ENCODE measurements at regions not wholly inside any gene's neighbourhood (a gene's known extent, or its start where the extent isn't known, plus 50 kb on each side); places are given as distances from the start of the nearest gene placed in this dataset.
"Not testable (repeated sequence)": the region's sequence is repeated elsewhere in the genome, so short reads cannot be mapped to it uniquely, and the experiment has no call there.

GRCh38 chr1:60657926-60658325 is 424.4 kb upstream of the NFIA start:
- Histone ChIP-seq H3K27ac (replicated peaks; ENCODE audit: low read length) (no peak overlapping the region), H3K9me3 (replicated peaks in 1 of 2; ENCODE audit: control insufficient read depth in 2 of 2, insufficient read depth in 1 of 2, low read depth in 1 of 2, low read length in 2 of 2) (peaks cover 0 to under 1% of the 10 kb centered on the region in 2 donors), H3K36me3 (replicated peaks in 1 of 2; ENCODE audit: control insufficient read depth in 2 of 2, insufficient read depth in 2 of 2, low read length in 2 of 2) (no peaks in the 10 kb centered on the region), H3K4ac (ENCODE audit: low read length) (no peak overlapping the region), H4K8ac (ENCODE audit: low read depth, low read length) (no peak overlapping the region), H2BK12ac (ENCODE audit: low read length) (no peak overlapping the region), H3K23ac (ENCODE audit: low read depth, low read length, poor library complexity) (no peak overlapping the region), H3K14ac (ENCODE audit: low read length) (no peak overlapping the region), H3K18ac (ENCODE audit: low read length) (no peak overlapping the region), H4K91ac (ENCODE audit: low read depth, low read length, poor library complexity) (no peak overlapping the region), H3K4me1 (ENCODE audit: control insufficient read depth in 2 of 2, insufficient read depth in 1 of 2, low read depth in 1 of 2, low read length in 2 of 2) (peaks cover 0 to 6% of the 10 kb centered on the region in 2 donors), H3K4me2 (ENCODE audit: insufficient read depth, low read length, poor library complexity, severe bottlenecking) (no peak overlapping the region), H3K9ac (ENCODE audit: low read depth, low read length, poor library complexity) (no peak overlapping the region), H3K79me1 (ENCODE audit: low read depth, low read length) (no peaks in the 10 kb centered on the region), H2BK120ac (ENCODE audit: low read depth, low read length) (no peak overlapping the region), H2BK5ac (ENCODE audit: low read length) (no peak overlapping the region), H3K27me3 (ENCODE audit: control insufficient read depth in 3 of 3, insufficient read depth in 3 of 3, low read depth in 1 of 3, low read length in 3 of 3) (no peaks in the 10 kb centered on the region), H3K4me3 (ENCODE audit: low read length in 2 of 2) (no peak overlapping the region), H2BK15ac (ENCODE audit: low read length) (no peak overlapping the region), H2AFZ (ENCODE audit: low read length) (no peak overlapping the region), H2AK5ac (ENCODE audit: low read depth, low read length) (no peak overlapping the region)
- DNase-seq (ENCODE audit: low spot score) = no peak
- no CpG with 5 or more reads among the region's 4 CpGs for WGBS, 2 donors (ENCODE audit: extremely low coverage in 2 of 2, insufficient read length in 2 of 2, insufficient replicate concordance in 1 of 2)

- no peaks in the 10 kb centered on the region for H3K36me3 ChIP-seq (replicated peaks in 1 of 2; ENCODE audit: control insufficient read depth in 2 of 2, insufficient read depth in 2 of 2, low read length in 2 of 2)
- H3K4me1 ChIP-seq (ENCODE audit: control insufficient read depth in 2 of 2, insufficient read depth in 1 of 2, low read depth in 1 of 2, low read length in 2 of 2) = peaks cover 0 to 6% of the 10 kb centered on the region in 2 donors
- H3K27me3 ChIP-seq (ENCODE audit: control insufficient read depth in 3 of 3, insufficient read depth in 3 of 3, low read depth in 1 of 3, low read length in 3 of 3) = no peaks in the 10 kb centered on the region
- H3K9ac ChIP-seq (ENCODE audit: low read depth, low read length, poor library complexity) = no peak overlapping the region
- no peak for DNase-seq (ENCODE audit: low spot score)
- H2BK15ac ChIP-seq (ENCODE audit: low read length) = no peak overlapping the region
- H3K4me2 ChIP-seq (ENCODE audit: insufficient read depth, low read length, poor library complexity, severe bottlenecking) = no peak overlapping the region
- H3K27ac ChIP-seq (replicated peaks; ENCODE audit: low read length) = no peak overlapping the region
- no peak overlapping the region for H3K4me3 ChIP-seq (ENCODE audit: low read length in 2 of 2)
- WGBS, 2 donors (ENCODE audit: extremely low coverage in 2 of 2, insufficient read length in 2 of 2, insufficient replicate concordance in 1 of 2) = no CpG with 5 or more reads among the region's 2 CpGs
- no peaks in the 10 kb centered on the region for H3K79me1 ChIP-seq (ENCODE audit: low read depth, low read length)
- H4K91ac ChIP-seq (ENCODE audit: low read depth, low read length, poor library complexity) = no peak overlapping the region
- no peak overlapping the region for H3K18ac ChIP-seq (ENCODE audit: low read length)
- no peak overlapping the region for H3K4ac ChIP-seq (ENCODE audit: low read length)
- H2BK12ac ChIP-seq (ENCODE audit: low read length) = no peak overlapping the region
- H2BK120ac ChIP-seq (ENCODE audit: low read depth, low read length) = no peak overlapping the region
- H2AFZ ChIP-seq (ENCODE audit: low read length) = no peak overlapping the region
- H4K8ac ChIP-seq (ENCODE audit: low read depth, low read length) = no peak overlapping the region
- no peak overlapping the region for H2BK5ac ChIP-seq (ENCODE audit: low read length)
- no peak overlapping the region for H3K23ac ChIP-seq (ENCODE audit: low read depth, low read length, poor library complexity)
- no peak overlapping the region for H2AK5ac ChIP-seq (ENCODE audit: low read depth, low read length)
- no peaks in the 10 kb centered on the region for H3K9me3 ChIP-seq (replicated peaks in 1 of 2; ENCODE audit: control insufficient read depth in 2 of 2, insufficient read depth in 1 of 2, low read depth in 1 of 2, low read length in 2 of 2)
- no peak overlapping the region for H3K14ac ChIP-seq (ENCODE audit: low read length)
These were observed 426.5 kb upstream of the NFIA start for GRCh38 chr1:60655679-60656355.

- H3K4me1 ChIP-seq (ENCODE audit: control insufficient read depth in 2 of 2, insufficient read depth in 1 of 2, low read depth in 1 of 2, low read length in 2 of 2); H3K36me3 ChIP-seq (replicated peaks in 1 of 2; ENCODE audit: control insufficient read depth in 2 of 2, insufficient read depth in 2 of 2, low read length in 2 of 2); H2AK5ac ChIP-seq (ENCODE audit: low read depth, low read length); H3K27me3 ChIP-seq (ENCODE audit: control insufficient read depth in 3 of 3, insufficient read depth in 3 of 3, low read depth in 1 of 3, low read length in 3 of 3); DNase-seq (ENCODE audit: low spot score); H2BK15ac ChIP-seq (ENCODE audit: low read length); H3K4me3 ChIP-seq (ENCODE audit: low read length in 2 of 2); H3K79me1 ChIP-seq (ENCODE audit: low read depth, low read length); H3K27ac ChIP-seq (replicated peaks; ENCODE audit: low read length); H2BK5ac ChIP-seq (ENCODE audit: low read length); H3K14ac ChIP-seq (ENCODE audit: low read length); H2BK120ac ChIP-seq (ENCODE audit: low read depth, low read length); H2BK12ac ChIP-seq (ENCODE audit: low read length); H4K8ac ChIP-seq (ENCODE audit: low read depth, low read length); H3K9me3 ChIP-seq (replicated peaks in 1 of 2; ENCODE audit: control insufficient read depth in 2 of 2, insufficient read depth in 1 of 2, low read depth in 1 of 2, low read length in 2 of 2); H3K18ac ChIP-seq (ENCODE audit: low read length); H3K4me2 ChIP-seq (ENCODE audit: insufficient read depth, low read length, poor library complexity, severe bottlenecking); H4K91ac ChIP-seq (ENCODE audit: low read depth, low read length, poor library complexity); H3K9ac ChIP-seq (ENCODE audit: low read depth, low read length, poor library complexity); H3K23ac ChIP-seq (ENCODE audit: low read depth, low read length, poor library complexity); H3K4ac ChIP-seq (ENCODE audit: low read length): not testable (repeated sequence)
- no CpG with 5 or more reads among the region's 32 CpGs for WGBS, 2 donors (ENCODE audit: extremely low coverage in 2 of 2, insufficient read length in 2 of 2, insufficient replicate concordance in 1 of 2)
- H2AFZ ChIP-seq (ENCODE audit: low read length) = peak overlapping the region; percentile 45
These were observed 442.3 kb upstream of the NFIA start for GRCh38 chr1:60640033-60640551.

GRCh38 chr1:60639287-60639686 is 443.1 kb upstream of the NFIA start:
- Histone ChIP-seq H3K9me3 (replicated peaks in 1 of 2; ENCODE audit: control insufficient read depth in 2 of 2, insufficient read depth in 1 of 2, low read depth in 1 of 2, low read length in 2 of 2) (no peaks in the 10 kb centered on the region), H3K4ac (ENCODE audit: low read length) (no peak overlapping the region), H4K91ac (ENCODE audit: low read depth, low read length, poor library complexity) (no peak overlapping the region), H3K4me2 (ENCODE audit: insufficient read depth, low read length, poor library complexity, severe bottlenecking) (no peak overlapping the region), H2AFZ (ENCODE audit: low read length) (no peak overlapping the region), H3K9ac (ENCODE audit: low read depth, low read length, poor library complexity) (no peak overlapping the region), H2AK5ac (ENCODE audit: low read depth, low read length) (no peak overlapping the region), H2BK120ac (ENCODE audit: low read depth, low read length) (no peak overlapping the region), H3K27ac (replicated peaks; ENCODE audit: low read length) (no peak overlapping the region), H3K36me3 (replicated peaks in 1 of 2; ENCODE audit: control insufficient read depth in 2 of 2, insufficient read depth in 2 of 2, low read length in 2 of 2) (no peaks in the 10 kb centered on the region), H3K27me3 (ENCODE audit: control insufficient read depth in 3 of 3, insufficient read depth in 3 of 3, low read depth in 1 of 3, low read length in 3 of 3) (no peaks in the 10 kb centered on the region), H4K8ac (ENCODE audit: low read depth, low read length) (no peak overlapping the region), H3K18ac (ENCODE audit: low read length) (no peak overlapping the region), H3K4me3 (ENCODE audit: low read length in 2 of 2) (no peak overlapping the region), H3K14ac (ENCODE audit: low read length) (no peak overlapping the region), H3K79me1 (ENCODE audit: low read depth, low read length) (no peaks in the 10 kb centered on the region), H2BK12ac (ENCODE audit: low read length) (no peak overlapping the region), H3K4me1 (ENCODE audit: control insufficient read depth in 2 of 2, insufficient read depth in 1 of 2, low read depth in 1 of 2, low read length in 2 of 2) (peaks cover 0 to 1% of the 10 kb centered on the region in 2 donors), H3K23ac (ENCODE audit: low read depth, low read length, poor library complexity) (no peak overlapping the region), H2BK5ac (ENCODE audit: low read length) (no peak overlapping the region), H2BK15ac (ENCODE audit: low read length) (no peak overlapping the region)
- DNase-seq (ENCODE audit: low spot score) = no peak
